ENCODE measurements at regions not wholly inside any gene's neighbourhood (a gene's known extent, or its start where the extent isn't known, plus 50 kb on each side); places are given as distances from the start of the nearest gene placed in this dataset.

DNA sequence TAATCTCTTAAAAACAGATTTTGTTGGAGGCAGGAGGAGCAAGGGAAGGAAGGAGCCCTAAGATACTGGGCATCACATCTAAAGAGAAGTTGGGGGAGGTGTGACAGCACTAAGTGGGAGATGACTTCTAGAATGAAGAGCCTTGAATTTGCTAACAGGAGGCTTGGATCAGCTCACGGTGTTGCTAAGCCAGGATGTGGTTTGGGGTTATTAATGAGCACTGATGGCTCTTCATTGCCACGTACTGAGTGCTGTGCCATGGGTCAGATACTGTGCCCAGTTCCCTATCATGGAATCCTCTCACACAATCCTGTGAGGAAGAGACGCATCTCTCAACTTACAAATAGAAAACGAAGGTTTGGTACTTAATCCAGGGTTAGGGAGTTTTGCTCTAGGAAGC is 78.5 kb downstream of the C7orf25 start:
- no peak for TF ChIP-seq CTCF (IDR thresholded peaks at IDR 0.05)
- no peak for TF ChIP-seq POLR2A (IDR thresholded peaks at IDR 0.05)

All from Peyer's patch (tissue), 4 donors.